ENCODE measurements at regions not wholly inside any gene's neighbourhood (a gene's known extent, or its start where the extent isn't known, plus 50 kb on each side); places are given as distances from the start of the nearest gene placed in this dataset.
"Not testable (repeated sequence)": the region's sequence is repeated elsewhere in the genome, so short reads cannot be mapped to it uniquely, and the experiment has no call there.

DNA sequence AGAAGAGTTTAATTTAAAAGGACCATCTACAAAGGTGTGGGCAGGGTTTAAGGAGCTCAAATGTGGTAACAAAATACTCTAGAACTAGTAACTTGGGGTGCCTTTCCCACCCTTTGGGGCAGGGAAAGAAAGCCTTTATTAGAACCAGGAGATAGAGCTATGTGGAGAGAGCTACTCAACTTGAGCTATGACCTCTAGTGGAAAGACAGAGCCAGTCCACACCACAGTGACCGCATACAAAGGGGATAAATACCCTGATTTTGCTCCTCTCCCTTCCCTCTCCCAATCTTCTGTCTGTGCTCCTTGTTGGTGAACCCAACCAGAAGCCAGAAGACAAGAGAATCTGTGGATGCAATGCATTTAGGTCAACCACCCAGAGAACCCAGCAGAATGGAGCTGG is 54.4 kb upstream of the JAK1 start:
- DNase-seq: no peak

DNA sequence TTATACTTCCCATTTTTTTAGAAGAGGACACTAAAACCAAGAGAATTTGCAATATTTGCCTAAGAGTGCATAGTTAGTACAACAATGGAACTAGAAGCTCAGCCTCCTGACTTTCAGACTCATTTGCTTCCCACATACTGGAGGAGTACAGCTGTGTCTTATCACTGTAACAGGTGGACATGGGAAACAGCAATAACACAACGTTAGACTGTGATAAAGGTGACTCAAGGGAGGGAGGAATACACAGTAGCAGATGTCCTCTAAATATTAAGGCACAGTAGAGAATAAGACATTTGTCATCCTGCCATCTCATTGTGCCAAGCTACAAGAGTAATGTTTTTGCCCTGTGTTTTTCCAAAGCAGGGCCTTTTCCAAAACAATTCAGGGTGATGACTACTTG is 55.4 kb upstream of the JAK1 start:
- DNase-seq: no peak

DNA sequence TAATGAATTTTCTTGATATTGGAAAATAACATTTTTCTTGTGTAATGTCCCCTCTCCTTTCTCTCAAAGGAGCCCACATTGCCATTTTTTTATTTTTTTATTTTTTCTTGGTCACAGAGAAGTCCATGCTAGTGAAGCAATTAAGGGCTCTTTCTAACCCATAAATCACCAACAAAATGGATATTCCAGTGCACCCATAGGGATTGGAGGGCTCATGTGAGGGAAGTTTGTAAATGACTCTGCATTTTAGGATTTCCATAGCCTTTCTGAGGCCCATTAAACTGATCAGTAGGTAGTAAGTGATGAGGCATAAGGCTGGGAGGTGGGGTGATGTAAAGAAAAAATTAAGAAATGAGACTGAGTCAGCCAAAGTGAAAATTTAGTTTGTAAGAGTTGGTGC is 55.9 kb upstream of the JAK1 start:
- no peak for DNase-seq

GRCh38 chr1:65025794-65026193 is 59.4 kb upstream of the JAK1 start:
- no peak for DNase-seq

- DNase-seq: no peak
Measured at GRCh38 chr1:65026235-65026634, 59.9 kb upstream of the JAK1 start.

GRCh38 chr1:65027666-65028358 is 61.5 kb upstream of the JAK1 start:
- peak in 13 of 51 donors; percentile 2 to 25 (median 10) for DNase-seq

DNA sequence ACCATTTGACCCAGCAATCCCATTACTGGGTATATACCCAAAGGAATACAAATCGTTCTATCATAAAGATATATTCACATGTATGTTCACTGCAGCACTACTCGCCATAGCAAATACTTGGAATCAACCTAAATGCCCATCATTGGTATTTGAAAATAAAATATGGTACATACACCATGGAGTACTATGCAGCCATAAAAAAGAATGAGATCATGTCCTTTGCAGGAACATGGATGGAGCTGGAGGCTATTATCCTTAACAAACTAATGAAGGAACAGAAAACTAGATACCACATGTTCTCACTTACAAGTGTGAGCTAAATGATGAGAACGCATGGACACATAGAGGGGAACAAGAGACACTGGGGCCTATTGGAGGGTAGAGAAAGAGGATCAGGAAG is 63.1 kb upstream of the JAK1 start:
- not testable (repeated sequence) for DNase-seq

- DNase-seq: not testable (repeated sequence)
Measured at GRCh38 chr1:65034879-65035278, 68.5 kb upstream of the JAK1 start.

DNA sequence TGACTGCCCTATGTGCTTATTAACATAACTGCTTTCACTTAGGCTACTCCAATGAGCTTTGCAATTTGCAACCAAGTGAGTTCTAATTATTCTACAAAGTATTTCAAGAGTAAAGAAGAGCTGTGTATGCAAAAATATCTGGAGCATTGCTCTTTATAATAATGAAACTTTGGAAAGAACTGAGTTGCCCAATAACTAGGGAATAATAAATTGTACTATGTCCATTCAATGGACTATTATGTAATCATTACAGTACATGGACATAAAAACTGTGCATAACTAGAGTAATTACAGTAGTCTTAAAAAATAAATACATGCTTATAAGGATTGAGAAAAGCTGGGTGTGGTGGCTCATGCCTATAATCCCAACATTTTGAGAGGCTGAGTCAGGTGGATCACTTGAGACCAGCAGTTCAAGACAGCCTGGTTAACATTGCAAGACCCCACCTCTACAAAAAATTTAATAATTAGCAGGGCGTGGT is 70.3 kb upstream of the JAK1 start:
- DNase-seq: no peak

GRCh38 chr1:65039066-65039465 is 72.7 kb upstream of the JAK1 start:
- no peak for DNase-seq

DNA sequence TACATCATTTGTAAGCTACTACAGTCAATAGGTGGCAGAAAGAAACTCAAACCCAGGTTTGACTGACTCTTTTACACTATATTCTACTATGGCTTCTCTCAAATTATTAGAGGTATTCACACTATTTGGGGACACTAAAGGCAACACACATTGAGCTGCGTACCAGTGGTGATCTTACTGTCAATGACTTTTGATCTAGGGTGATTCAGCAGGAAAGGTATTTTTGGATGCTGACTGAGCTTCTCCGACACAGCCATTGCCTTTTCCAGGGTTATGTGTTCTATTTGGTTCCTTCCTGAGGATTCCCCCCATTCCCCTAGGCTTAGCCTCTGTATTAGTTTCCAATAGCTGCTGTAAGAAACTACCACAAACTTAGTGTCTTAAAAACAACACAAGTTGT is 73.2 kb upstream of the JAK1 start:
- no peak for DNase-seq

DNA sequence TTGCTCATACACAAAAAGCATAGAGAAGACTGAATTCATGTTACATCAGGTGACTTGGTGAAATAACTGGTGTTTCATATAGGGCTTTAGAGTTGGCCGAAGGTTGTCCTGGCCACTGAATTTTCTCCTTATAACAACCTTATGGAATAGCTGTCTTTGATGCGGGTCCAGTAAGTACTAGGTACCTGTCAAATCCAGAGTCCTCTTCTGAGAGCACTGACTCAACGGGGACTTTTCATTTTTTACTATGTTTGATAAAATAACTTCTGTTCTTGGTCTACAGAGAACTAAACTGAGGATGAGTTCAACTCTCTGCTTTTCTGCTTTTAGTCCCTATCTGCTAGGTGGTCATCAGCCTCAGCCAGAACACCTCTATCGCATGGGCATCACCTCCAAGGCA is 76.1 kb upstream of the JAK1 start:
- no peak for DNase-seq

- no peak for DNase-seq
Measured at GRCh38 chr1:65044411-65044810, 78.1 kb upstream of the JAK1 start.

DNA sequence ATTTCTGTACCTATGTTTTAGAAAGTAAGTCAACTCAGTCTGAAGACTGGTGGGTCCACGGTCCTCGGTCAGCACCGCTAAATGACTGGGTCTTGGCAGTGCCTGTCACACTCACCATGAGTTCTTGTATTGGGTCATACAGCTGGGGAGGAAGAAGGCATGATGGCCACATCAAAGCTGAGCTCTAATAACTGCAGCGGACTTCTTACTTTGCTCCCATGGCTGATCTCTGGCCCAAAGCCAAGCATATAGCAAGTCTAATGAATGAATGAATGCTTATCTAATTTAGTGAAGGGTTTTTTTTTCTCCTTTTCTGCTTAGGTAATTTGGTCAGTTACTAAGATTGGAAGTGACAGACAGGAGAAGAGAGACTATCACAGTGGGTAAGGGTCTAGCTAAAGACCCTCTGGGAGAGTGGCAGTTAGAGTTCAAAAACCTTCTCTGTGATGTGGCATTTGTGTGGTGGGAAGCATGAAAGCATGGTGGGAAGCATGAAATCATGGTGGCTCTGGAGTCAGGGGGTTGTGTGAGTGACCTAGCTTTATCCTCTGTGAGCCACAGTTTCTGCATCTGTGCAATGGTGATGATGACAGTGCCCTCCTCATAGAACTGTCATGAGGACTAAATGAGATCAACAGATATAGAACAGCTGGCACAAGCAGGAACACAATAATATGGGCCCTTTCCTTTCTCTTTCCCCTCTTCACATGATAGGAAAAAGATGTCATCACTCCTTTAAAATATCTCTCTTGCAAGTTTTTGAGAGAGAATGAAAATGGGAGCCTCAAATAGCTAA is 78.9 kb upstream of the JAK1 start:
- DNase-seq: no peak

DNA sequence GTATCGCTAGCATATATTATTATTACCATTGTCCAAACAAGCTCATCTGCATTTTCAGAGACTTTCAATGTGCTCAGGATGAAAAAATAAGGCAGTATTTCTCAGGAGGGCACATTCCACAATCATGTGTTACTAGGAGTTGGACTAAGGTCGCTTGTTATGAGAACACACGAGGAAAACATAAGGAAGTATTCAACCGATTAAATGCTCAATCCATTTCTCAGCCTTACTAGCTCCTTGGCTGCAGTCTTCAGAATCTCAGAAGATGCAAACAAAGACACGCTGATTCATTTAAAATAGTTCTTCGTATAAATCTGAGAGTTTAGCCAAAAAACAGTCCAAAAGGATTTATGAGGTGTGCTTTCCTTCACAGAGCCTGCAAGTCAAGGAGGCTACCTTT is 82.0 kb upstream of the JAK1 start:
- no peak for DNase-seq

DNA sequence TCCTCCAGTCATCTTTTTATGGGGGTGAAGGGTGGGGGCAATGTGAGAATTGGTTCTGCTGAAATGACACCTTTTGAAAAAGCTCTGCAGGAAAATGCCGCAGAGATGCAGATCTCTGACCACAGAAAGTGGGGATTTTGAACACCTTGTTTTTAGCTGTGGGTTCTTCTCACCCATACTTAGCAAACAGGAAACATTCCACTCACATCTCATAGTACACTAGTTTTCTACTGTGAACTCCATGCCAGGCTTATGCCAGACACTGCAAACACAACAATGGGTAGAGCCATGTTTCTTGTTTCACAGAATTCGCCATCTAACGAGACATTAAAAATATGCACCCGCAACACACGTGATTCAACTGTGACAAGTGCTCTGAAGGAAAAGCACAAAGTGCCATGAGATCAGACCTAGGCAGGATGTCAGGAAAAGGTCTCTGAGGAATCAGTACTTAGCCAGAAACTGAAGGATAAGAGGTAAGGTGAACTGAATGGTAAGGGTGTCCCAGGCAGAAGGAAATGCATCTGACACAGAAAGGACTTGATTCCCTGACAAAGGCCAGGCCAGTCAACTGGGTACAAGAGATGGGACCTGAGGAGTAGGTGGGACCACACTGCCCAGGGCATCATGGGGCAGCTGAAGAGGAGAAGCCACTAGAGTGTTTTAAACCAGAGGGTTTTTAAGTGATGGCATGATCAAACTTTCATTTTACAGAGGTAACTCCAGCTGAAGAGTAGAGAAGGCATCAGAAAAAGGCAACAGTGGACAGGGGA is 83.8 kb upstream of the JAK1 start:
- DNase-seq: no peak

DNA sequence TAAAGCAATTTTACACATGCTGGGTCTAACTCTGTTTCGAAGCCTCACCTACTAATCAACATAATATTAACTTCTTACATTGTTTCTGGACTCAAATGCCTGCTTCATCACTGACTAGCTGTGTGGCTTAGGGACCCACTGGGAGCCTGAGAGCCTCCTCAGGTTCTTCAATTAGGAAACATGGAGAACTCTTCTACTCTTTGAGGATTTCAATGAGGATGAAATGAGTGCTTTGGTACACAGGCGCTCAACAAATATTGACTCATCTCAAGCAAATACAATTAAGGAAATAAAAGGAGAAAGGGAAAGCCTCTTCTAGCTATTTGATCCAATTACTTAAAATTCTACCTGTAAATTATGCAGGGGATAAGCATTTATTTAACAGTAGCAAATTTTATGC is 84.4 kb upstream of the JAK1 start:
- no peak for DNase-seq

DNA sequence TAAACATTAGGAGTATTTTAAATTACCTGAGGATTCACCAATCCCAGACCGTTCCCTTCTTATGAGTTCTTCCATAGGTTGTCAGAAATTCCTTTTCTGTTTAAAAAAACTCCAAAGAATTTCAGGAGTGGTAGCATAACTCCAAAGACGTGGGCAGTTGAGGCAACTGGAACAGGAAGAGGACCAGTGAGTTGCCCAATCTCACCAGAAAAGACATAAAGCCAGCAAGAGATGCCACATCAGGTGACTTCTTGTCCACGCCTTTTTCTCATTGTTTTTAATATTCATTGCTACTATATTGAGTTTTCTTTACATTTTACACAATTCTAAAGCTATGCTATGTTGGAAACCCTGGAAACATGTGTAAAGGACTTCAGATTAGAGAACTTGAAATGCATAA is 88.1 kb upstream of the JAK1 start:
- DNase-seq: no peak

- DNase-seq: no peak
Measured at GRCh38 chr1:65055747-65056146, 89.4 kb upstream of the JAK1 start.

GRCh38 chr1:65056234-65056633 is 89.9 kb upstream of the JAK1 start:
- no peak for DNase-seq

- no peak for DNase-seq
Measured at GRCh38 chr1:65056866-65057265, 90.5 kb upstream of the JAK1 start.

DNA sequence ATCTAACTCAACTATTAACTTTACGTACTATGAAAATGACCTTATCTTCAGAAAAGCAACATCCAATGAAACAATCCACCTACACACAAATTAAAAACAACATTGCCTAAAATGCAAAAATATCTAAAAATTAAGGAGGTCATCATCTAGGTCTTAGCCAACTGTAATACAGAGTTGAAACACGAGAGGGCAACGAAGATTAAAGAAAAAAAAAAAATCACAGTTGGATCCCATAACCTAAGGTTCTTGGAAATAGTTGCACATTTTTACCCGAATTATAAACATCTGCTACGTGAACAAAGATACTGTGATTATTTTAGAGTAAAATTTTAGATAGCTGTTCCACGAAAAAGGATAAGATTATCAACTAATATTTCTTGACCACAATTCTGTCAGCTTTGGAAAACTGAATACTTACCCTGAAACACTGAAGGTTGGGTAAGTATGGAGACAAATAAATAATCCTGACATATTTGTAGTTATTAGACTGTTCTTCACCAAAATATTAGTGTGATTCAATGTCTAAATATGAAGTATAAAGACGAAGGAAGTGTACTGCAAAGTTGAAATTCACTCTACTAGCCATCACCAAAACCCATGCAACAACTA is 88.0 kb upstream of the AK4 start:
- DNase-seq: no peak
